H9 (cell line): ENCODE measurements at regions not wholly inside any gene's neighbourhood (a gene's known extent, or its start where the extent isn't known, plus 50 kb on each side); places are given as distances from the start of the nearest gene placed in this dataset.

Experiments used
- DNase-seq: peaks from one replicate; pipeline ENCODE4 v3.0.0-alpha.2; 2017
- H2AFZ ChIP-seq: one replicate; pipeline ENCODE4 v1.6.1; 2013; ENCODE audit warnings: mild to moderate bottlenecking, low read length, control low read depth, moderate library complexity
- H2AK5ac ChIP-seq: 2 replicates; pipeline ENCODE4 v1.6.1; 2013; ENCODE audit warnings: low read length, control low read depth, mixed read lengths; ENCODE audit not compliant: insufficient read length
- H2BK120ac ChIP-seq: one replicate; pipeline ENCODE4 v1.6.1; 2013; ENCODE audit warnings: low read depth, mild to moderate bottlenecking, low read length, control low read depth, inconsistent platforms; ENCODE audit not compliant: poor library complexity, severe bottlenecking
- H2BK12ac ChIP-seq: 2 replicates; pipeline ENCODE4 v1.6.1; 2013; ENCODE audit warnings: low read length, control low read depth, mixed read lengths, low read depth; ENCODE audit not compliant: insufficient read length
- H2BK15ac ChIP-seq: 2 replicates; pipeline ENCODE4 v1.6.1; 2013; ENCODE audit warnings: low read depth, low read length, control low read depth
- H2BK20ac ChIP-seq: one replicate; pipeline ENCODE4 v1.6.1; 2013; ENCODE audit warnings: low read depth, mild to moderate bottlenecking, low read length, control low read depth, inconsistent platforms; ENCODE audit not compliant: poor library complexity, severe bottlenecking
- H2BK5ac ChIP-seq: 2 replicates; pipeline ENCODE4 v1.6.1; 2013; ENCODE audit warnings: low read length, control low read depth, mixed read lengths; ENCODE audit not compliant: insufficient read length
- H3K14ac ChIP-seq: 2 replicates; pipeline ENCODE4 v1.6.1; 2013; ENCODE audit warnings: low read length, control low read depth; ENCODE audit not compliant: insufficient read depth
- H3K18ac ChIP-seq: 2 replicates; pipeline ENCODE4 v1.6.1; 2013; ENCODE audit warnings: low read depth, mild to moderate bottlenecking, mixed read lengths, low read length, control low read depth; ENCODE audit not compliant: insufficient read length
- H3K23ac ChIP-seq: 2 replicates; pipeline ENCODE4 v1.6.1; 2013; ENCODE audit warnings: low read length, control low read depth, mixed read lengths, low read depth; ENCODE audit not compliant: insufficient read length
- H3K23me2 ChIP-seq: 2 replicates; pipeline ENCODE4 v1.6.1; 2013; ENCODE audit warnings: low read depth, mild to moderate bottlenecking, mixed read lengths, low read length, control low read depth; ENCODE audit not compliant: insufficient read length, poor library complexity, severe bottlenecking
- H3K27ac ChIP-seq: 2 replicates; pipeline ENCODE4 v1.5.1; 2013; ENCODE audit warnings: low read length, control low read depth, mixed read lengths, low read depth; ENCODE audit not compliant: insufficient read length
- H3K27me3 ChIP-seq: 2 replicates; pipeline ENCODE4 v1.6.1; 2013; ENCODE audit warnings: low read length, control low read depth, inconsistent platforms; ENCODE audit not compliant: insufficient read depth
- H3K4ac ChIP-seq: 2 replicates; pipeline ENCODE4 v1.6.1; 2013; ENCODE audit warnings: low read depth, mild to moderate bottlenecking, control low read depth, inconsistent platforms, low read length, moderate library complexity
- H3K4me1 ChIP-seq: 2 replicates; pipeline ENCODE4 v1.6.1; 2013; ENCODE audit warnings: low read length, control low read depth, inconsistent platforms; ENCODE audit not compliant: insufficient read depth
- H3K4me2 ChIP-seq: 2 replicates; pipeline ENCODE4 v1.6.1; 2013; ENCODE audit warnings: low read length, control low read depth, mixed read lengths; ENCODE audit not compliant: insufficient read length, insufficient read depth
- H3K56ac ChIP-seq: 2 replicates; pipeline ENCODE4 v1.6.1; 2013; ENCODE audit warnings: low read depth, mild to moderate bottlenecking, mixed read lengths, low read length, control low read depth; ENCODE audit not compliant: insufficient read length
- H3K79me1 ChIP-seq: 2 replicates; pipeline ENCODE4 v1.6.1; 2013; ENCODE audit warnings: low read depth, mild to moderate bottlenecking, moderate library complexity, low read length, control low read depth, inconsistent platforms; ENCODE audit not compliant: insufficient read depth, poor library complexity, severe bottlenecking
- H3K79me2 ChIP-seq: 2 replicates; pipeline ENCODE4 v1.6.1; 2013; ENCODE audit warnings: low read length, control low read depth, inconsistent platforms; ENCODE audit not compliant: insufficient read depth
- H3K9ac ChIP-seq: 2 replicates; pipeline ENCODE4 v1.6.1; 2013; ENCODE audit warnings: low read length, control low read depth, mixed read lengths; ENCODE audit not compliant: insufficient read length; ENCODE audit errors: extremely low read depth
- H3K9me3 ChIP-seq: one replicate; pipeline ENCODE4 v1.6.1; 2013; ENCODE audit warnings: low read depth, low read length, inconsistent platforms; ENCODE audit not compliant: control insufficient read depth
- H3T11ph ChIP-seq: one replicate; pipeline ENCODE4 v1.6.1; 2013; ENCODE audit warnings: mild to moderate bottlenecking, low read length, control low read depth, inconsistent platforms
- H4K20me1 ChIP-seq: one replicate; pipeline ENCODE4 v1.6.1; 2013; ENCODE audit not compliant: control insufficient read depth, insufficient read length, insufficient read depth
- H4K5ac ChIP-seq: 2 replicates; pipeline ENCODE4 v1.6.1; 2013; ENCODE audit warnings: low read depth, mild to moderate bottlenecking, mixed read lengths, low read length, control low read depth; ENCODE audit not compliant: insufficient read length
- H4K8ac ChIP-seq: replicated peaks from 2 replicates; pipeline ENCODE4 v1.6.1; 2013; ENCODE audit warnings: low read length, control low read depth, mixed read lengths, low read depth; ENCODE audit not compliant: insufficient read length
- H4K91ac ChIP-seq: 2 replicates; pipeline ENCODE4 v1.6.1; 2013; ENCODE audit warnings: low read depth, mild to moderate bottlenecking, moderate library complexity, mixed read lengths, low read length, control low read depth; ENCODE audit not compliant: insufficient read length
- H3K27ac Mint-ChIP-seq, 3 experiments: 2 replicates in 2 of 3; 3 replicates in 1 of 3; pipeline ENCODE4 v1.8.0; 2020 to 2021; ENCODE audit warnings: mixed read lengths in 3 of 3, mild to moderate bottlenecking in 1 of 3, moderate library complexity in 1 of 3
- H3K27me3 Mint-ChIP-seq: 2 replicates; pipeline ENCODE4 v1.8.0; 2021; ENCODE audit warnings: low read depth, mild to moderate bottlenecking, moderate library complexity, mixed read lengths
- H3K36me3 Mint-ChIP-seq, 3 experiments: 2 replicates in 2 of 3; 3 replicates in 1 of 3; pipeline ENCODE4 v1.8.0; 2020 to 2021; ENCODE audit warnings: low read depth in 3 of 3, mixed read lengths in 3 of 3; ENCODE audit not compliant: insufficient read depth in 1 of 3
- H3K4me1 Mint-ChIP-seq, 2 experiments: 2 replicates each; pipeline ENCODE4 v1.8.0; 2020; ENCODE audit warnings: mixed read lengths in 2 of 2
- H3K4me3 Mint-ChIP-seq, 2 experiments: 2 replicates in 1 of 2; 3 replicates in 1 of 2; pipeline ENCODE4 v1.8.0; 2020 to 2021; ENCODE audit warnings: mild to moderate bottlenecking in 2 of 2, mixed read lengths in 2 of 2, moderate library complexity in 1 of 2
- H3K9me3 Mint-ChIP-seq, 2 experiments: 2 replicates in 1 of 2; 3 replicates in 1 of 2; pipeline ENCODE4 v1.8.0; 2020; ENCODE audit warnings: mild to moderate bottlenecking in 2 of 2, mixed read lengths in 2 of 2, moderate library complexity in 1 of 2
- CTCF ChIP-seq: fragments of 200-600 bp; sonication (generic); conservative IDR thresholded peaks from 3 replicates; pipeline ENCODE4 v1.8.0; 2021; ENCODE audit warnings: antibody characterized with exemption, mild to moderate bottlenecking
- WGBS: extraction: QIAGEN DNeasy Blood & Tissue Kit; methylation state at CpG from one replicate; pipeline ENCODE4 v1.1.7; 2013; ENCODE audit warnings: missing lambda C conversion rate, low lambda C conversion rate, mixed read lengths; ENCODE audit not compliant: insufficient read length; ENCODE audit errors: extremely low coverage; 5-methylcytosine and 5-hydroxymethylcytosine counted together

GRCh38 chr2:131801210-131801744 lies 273.6 kb downstream of the CCDC74A start:
- no CpG with 5 or more reads among the region's 42 CpGs for WGBS

More at GRCh38 chr2:131801210-131801744, 273.6 kb downstream of the CCDC74A start:
- no peak overlapping the region for H2BK120ac ChIP-seq
- no peak overlapping the region for H3K14ac ChIP-seq
- TF ChIP-seq CTCF: no peak
- no peak overlapping the region for H3K23ac ChIP-seq
- no peak overlapping the region for H4K5ac ChIP-seq
- H2BK20ac ChIP-seq: no peak overlapping the region
- no peaks in the 10 kb centered on the region for H4K20me1 ChIP-seq
- no peak overlapping the region for H2AK5ac ChIP-seq
- H3K9me3 ChIP-seq: no peaks in the 10 kb centered on the region
- H3K79me1 ChIP-seq: no peaks in the 10 kb centered on the region
- H3K27ac ChIP-seq: no peak overlapping the region
- DNase-seq: no peak
- Mint-ChIP-seq H3K4me1 (no peaks in the 10 kb centered on the region), H3K36me3 (no peaks in the 10 kb centered on the region), H3K27ac (no peak overlapping the region), H3K27me3 (peaks cover 30% of the 10 kb centered on the region), H3K4me3 (no peak overlapping the region), H3K9me3 (no peaks in the 10 kb centered on the region; a peak in 1 of 5 replicates)
- H2BK15ac ChIP-seq: no peak overlapping the region
- H3K27me3 ChIP-seq: no peaks in the 10 kb centered on the region
- no peak overlapping the region for H4K8ac ChIP-seq
- no peaks in the 10 kb centered on the region for H3K79me2 ChIP-seq
- H3T11ph ChIP-seq: no peak overlapping the region
- H3K4ac ChIP-seq: no peak overlapping the region
- H3K23me2 ChIP-seq: no peaks in the 10 kb centered on the region
- no peak overlapping the region for H3K56ac ChIP-seq
- H3K4me2 ChIP-seq: no peak overlapping the region
- H4K91ac ChIP-seq: no peak overlapping the region
- no peak overlapping the region for H3K18ac ChIP-seq
- no peak overlapping the region for H2BK5ac ChIP-seq
- no peak overlapping the region for H2AFZ ChIP-seq
- no peaks in the 10 kb centered on the region for H3K4me1 ChIP-seq
- H3K9ac ChIP-seq: no peak overlapping the region
- H2BK12ac ChIP-seq: no peak overlapping the region
